Liver (tissue), 3 donors: ENCODE measurements at regions not wholly inside any gene's neighbourhood (a gene's known extent, or its start where the extent isn't known, plus 50 kb on each side); places are given as distances from the start of the nearest gene placed in this dataset.

Source experiments
- EGR1 ChIP-seq, 2 donors: IDR thresholded peaks; 2 replicates each; pipeline ENCODE4 v1.6.1; 2016 to 2018; ENCODE audit warnings: antibody characterized with exemption in 2 of 2, low read depth in 2 of 2
- GABPA ChIP-seq, 2 donors: IDR thresholded peaks in 1 of 2; conservative IDR thresholded peaks in 1 of 2; 2 replicates each; pipeline ENCODE4 v1.6.1; 2016; ENCODE audit warnings: antibody characterized with exemption in 2 of 2, mild to moderate bottlenecking in 1 of 2, moderate library complexity in 1 of 2
- HNF4A ChIP-seq, 2 donors: conservative IDR thresholded peaks; 2 replicates each; pipeline ENCODE4 v1.6.1; 2016; ENCODE audit warnings: antibody characterized with exemption in 2 of 2, mild to moderate bottlenecking in 2 of 2
- JUND ChIP-seq, 2 donors: IDR thresholded peaks; 2 replicates each; pipeline ENCODE4 v1.6.1; 2016; ENCODE audit warnings: antibody characterized with exemption in 2 of 2
- NR2F2 ChIP-seq: IDR thresholded peaks from 2 replicates; pipeline ENCODE4 v1.6.1; 2016; ENCODE audit warnings: antibody characterized with exemption
- RAD21 ChIP-seq, 2 donors: IDR thresholded peaks; 2 replicates each; pipeline ENCODE4 v1.6.1; 2016; ENCODE audit warnings: antibody characterized with exemption in 2 of 2, mild to moderate bottlenecking in 2 of 2
- TAF1 ChIP-seq: conservative IDR thresholded peaks from 2 replicates; pipeline ENCODE4 v1.6.1; 2016; ENCODE audit warnings: antibody characterized with exemption, mild to moderate bottlenecking
- YY1 ChIP-seq: IDR thresholded peaks from 2 replicates; pipeline ENCODE4 v1.6.1; 2016; ENCODE audit warnings: antibody characterized with exemption, mild to moderate bottlenecking
- TF ChIP-seq, protein P1 (sequence below): fragments of 150-350 bp; IDR thresholded peaks from 2 replicates; pipeline ENCODE4 v1.5.1; 2017; ENCODE audit warnings: improper control_type of control experiment, low read depth, low read length; ENCODE audit not compliant: missing input control
- TF ChIP-seq, protein P2 (sequence below): IDR thresholded peaks from 2 replicates; pipeline ENCODE4 v1.6.1; 2016; ENCODE audit warnings: antibody characterized with exemption
- TF ChIP-seq, protein P3 (sequence below): IDR thresholded peaks from 2 replicates; pipeline ENCODE4 v1.6.1; 2016; ENCODE audit warnings: antibody characterized with exemption
- donor health status: healthy.
- donor health status: healthy.

DNA sequence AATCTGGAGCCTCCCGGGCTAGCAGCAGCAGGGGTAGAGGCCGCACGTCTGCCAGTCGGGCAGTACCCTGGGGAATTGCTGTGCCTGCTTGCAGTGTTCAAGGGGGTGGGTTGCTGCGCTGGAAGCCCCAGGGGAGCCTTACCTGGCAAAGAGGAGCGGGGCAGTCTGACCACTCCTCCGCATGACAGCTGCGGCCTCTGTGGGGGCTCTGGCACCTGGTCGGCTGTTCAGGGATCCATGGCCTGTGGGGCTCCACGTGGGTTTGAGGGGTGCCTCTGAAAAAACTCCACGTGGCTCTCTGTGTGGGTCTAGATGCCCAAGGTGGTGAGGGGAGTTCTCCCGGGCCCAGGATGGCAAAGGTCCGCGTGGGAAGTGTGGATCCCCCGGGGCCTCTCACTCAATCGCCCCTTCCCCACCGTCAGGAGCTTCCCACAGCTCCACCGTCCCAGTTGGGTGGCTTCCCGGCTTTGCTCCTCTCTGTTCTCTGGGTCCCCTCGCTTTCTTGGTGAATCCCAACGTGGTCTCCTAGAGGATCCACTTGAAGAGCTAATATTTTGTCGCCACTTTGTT, 184.5 kb downstream of the EFHB start:
- TF ChIP-seq TAF1 (no peak), GABPA (IDR thresholded peaks at IDR 0.05 in 1 of 2, conservative IDR thresholded peaks at IDR 0.05 in 1 of 2) (no peak), JUND (IDR thresholded peaks at IDR 0.05) (no peak), EGR1 (IDR thresholded peaks at IDR 0.05; ENCODE audit: low read depth in 2 of 2) (no peak), YY1 (no peak), RAD21 (IDR thresholded peaks at IDR 0.05) (no peak), HNF4A (conservative IDR thresholded peaks at IDR 0.05) (no peak), NR2F2 (no peak)
- TF ChIP-seq, protein P1, sequence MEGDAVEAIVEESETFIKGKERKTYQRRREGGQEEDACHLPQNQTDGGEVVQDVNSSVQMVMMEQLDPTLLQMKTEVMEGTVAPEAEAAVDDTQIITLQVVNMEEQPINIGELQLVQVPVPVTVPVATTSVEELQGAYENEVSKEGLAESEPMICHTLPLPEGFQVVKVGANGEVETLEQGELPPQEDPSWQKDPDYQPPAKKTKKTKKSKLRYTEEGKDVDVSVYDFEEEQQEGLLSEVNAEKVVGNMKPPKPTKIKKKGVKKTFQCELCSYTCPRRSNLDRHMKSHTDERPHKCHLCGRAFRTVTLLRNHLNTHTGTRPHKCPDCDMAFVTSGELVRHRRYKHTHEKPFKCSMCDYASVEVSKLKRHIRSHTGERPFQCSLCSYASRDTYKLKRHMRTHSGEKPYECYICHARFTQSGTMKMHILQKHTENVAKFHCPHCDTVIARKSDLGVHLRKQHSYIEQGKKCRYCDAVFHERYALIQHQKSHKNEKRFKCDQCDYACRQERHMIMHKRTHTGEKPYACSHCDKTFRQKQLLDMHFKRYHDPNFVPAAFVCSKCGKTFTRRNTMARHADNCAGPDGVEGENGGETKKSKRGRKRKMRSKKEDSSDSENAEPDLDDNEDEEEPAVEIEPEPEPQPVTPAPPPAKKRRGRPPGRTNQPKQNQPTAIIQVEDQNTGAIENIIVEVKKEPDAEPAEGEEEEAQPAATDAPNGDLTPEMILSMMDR, result no peak
- TF ChIP-seq, protein P2, sequence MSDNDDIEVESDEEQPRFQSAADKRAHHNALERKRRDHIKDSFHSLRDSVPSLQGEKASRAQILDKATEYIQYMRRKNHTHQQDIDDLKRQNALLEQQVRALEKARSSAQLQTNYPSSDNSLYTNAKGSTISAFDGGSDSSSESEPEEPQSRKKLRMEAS, result no peak
- TF ChIP-seq, protein P3, sequence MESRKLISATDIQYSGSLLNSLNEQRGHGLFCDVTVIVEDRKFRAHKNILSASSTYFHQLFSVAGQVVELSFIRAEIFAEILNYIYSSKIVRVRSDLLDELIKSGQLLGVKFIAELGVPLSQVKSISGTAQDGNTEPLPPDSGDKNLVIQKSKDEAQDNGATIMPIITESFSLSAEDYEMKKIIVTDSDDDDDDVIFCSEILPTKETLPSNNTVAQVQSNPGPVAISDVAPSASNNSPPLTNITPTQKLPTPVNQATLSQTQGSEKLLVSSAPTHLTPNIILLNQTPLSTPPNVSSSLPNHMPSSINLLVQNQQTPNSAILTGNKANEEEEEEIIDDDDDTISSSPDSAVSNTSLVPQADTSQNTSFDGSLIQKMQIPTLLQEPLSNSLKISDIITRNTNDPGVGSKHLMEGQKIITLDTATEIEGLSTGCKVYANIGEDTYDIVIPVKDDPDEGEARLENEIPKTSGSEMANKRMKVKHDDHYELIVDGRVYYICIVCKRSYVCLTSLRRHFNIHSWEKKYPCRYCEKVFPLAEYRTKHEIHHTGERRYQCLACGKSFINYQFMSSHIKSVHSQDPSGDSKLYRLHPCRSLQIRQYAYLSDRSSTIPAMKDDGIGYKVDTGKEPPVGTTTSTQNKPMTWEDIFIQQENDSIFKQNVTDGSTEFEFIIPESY, result no peak
